Hematopoietic multipotent progenitor cell treated with erythropoietin and hydrocortisone succinate and interleukin-3 and kit ligand, for 15 days (in vitro differentiated cells): ENCODE measurements at regions not wholly inside any gene's neighbourhood (a gene's known extent, or its start where the extent isn't known, plus 50 kb on each side); places are given as distances from the start of the nearest gene placed in this dataset.
"Not testable (repeated sequence)": the region's sequence is repeated elsewhere in the genome, so short reads cannot be mapped to it uniquely, and the experiment has no call there.

Source experiments
- DNase-seq: peaks from one replicate; pipeline ENCODE4 v3.0.0-alpha.2; 2015; ENCODE audit warnings: low spot score

GRCh38 chr2:128613876-128614275, 295.2 kb upstream of the HS6ST1 start:
- DNase-seq = no peak

- DNase-seq = not testable (repeated sequence)
These were observed 296.2 kb upstream of the HS6ST1 start for GRCh38 chr2:128614907-128615306.

GRCh38 chr2:128615571-128615970, 296.9 kb upstream of the HS6ST1 start:
- DNase-seq = no peak

GRCh38 chr2:128617029-128617590, 298.4 kb upstream of the HS6ST1 start:
- DNase-seq = no peak

GRCh38 chr2:128617661-128618060, 299.0 kb upstream of the HS6ST1 start:
- DNase-seq = no peak

GRCh38 chr2:128618642-128619041, 300.0 kb upstream of the HS6ST1 start:
- DNase-seq = no peak

- DNase-seq = no peak
These were observed 301.0 kb upstream of the HS6ST1 start for GRCh38 chr2:128619471-128620325.

GRCh38 chr2:128621074-128621473, 302.4 kb upstream of the HS6ST1 start:
- DNase-seq = no peak

- DNase-seq = no peak
These were observed 303.7 kb upstream of the HS6ST1 start for GRCh38 chr2:128622371-128622770.

- no peak for DNase-seq
These were observed 304.4 kb upstream of the HS6ST1 start for GRCh38 chr2:128622955-128623620.

GRCh38 chr2:128623776-128624761, 305.4 kb upstream of the HS6ST1 start:
- no peak for DNase-seq

GRCh38 chr2:128624956-128625355, 306.3 kb upstream of the HS6ST1 start:
- DNase-seq = no peak

GRCh38 chr2:128625421-128625820, 306.8 kb upstream of the HS6ST1 start:
- DNase-seq = no peak

GRCh38 chr2:128625963-128626759, 307.5 kb upstream of the HS6ST1 start:
- DNase-seq = no peak

GRCh38 chr2:128626760-128627511, 308.3 kb upstream of the HS6ST1 start:
- DNase-seq = no peak

- DNase-seq = no peak
These were observed 309.5 kb upstream of the HS6ST1 start for GRCh38 chr2:128628206-128628605.

GRCh38 chr2:128628996-128629395, 310.3 kb upstream of the HS6ST1 start:
- no peak for DNase-seq

GRCh38 chr2:128630974-128631697, 312.5 kb upstream of the HS6ST1 start:
- DNase-seq = no peak

- no peak for DNase-seq
These were observed 313.2 kb upstream of the HS6ST1 start for GRCh38 chr2:128631698-128632500.
